OCI-LY1 (cell line): ENCODE measurements at regions not wholly inside any gene's neighbourhood (a gene's known extent, or its start where the extent isn't known, plus 50 kb on each side); places are given as distances from the start of the nearest gene placed in this dataset.

Experiments
- EZH2 ChIP-seq: fragments of 200-600 bp; sonication (generic), shearing (Covaris generic); IDR thresholded peaks from 2 replicates; pipeline ENCODE4 v1.8.0; 2017; ENCODE audit warnings: borderline replicate concordance, mixed run types, mild to moderate bottlenecking, antibody characterized with exemption, low read length, moderate library complexity, mixed read lengths
- TF ChIP-seq, protein P1 (sequence below): fragments of 200-600 bp; sonication (generic), shearing (Covaris generic); IDR thresholded peaks from 2 replicates; pipeline ENCODE4 v1.5.1; 2017; ENCODE audit warnings: mild to moderate bottlenecking, antibody characterized with exemption, low read length, moderate library complexity, mixed read lengths

DNA sequence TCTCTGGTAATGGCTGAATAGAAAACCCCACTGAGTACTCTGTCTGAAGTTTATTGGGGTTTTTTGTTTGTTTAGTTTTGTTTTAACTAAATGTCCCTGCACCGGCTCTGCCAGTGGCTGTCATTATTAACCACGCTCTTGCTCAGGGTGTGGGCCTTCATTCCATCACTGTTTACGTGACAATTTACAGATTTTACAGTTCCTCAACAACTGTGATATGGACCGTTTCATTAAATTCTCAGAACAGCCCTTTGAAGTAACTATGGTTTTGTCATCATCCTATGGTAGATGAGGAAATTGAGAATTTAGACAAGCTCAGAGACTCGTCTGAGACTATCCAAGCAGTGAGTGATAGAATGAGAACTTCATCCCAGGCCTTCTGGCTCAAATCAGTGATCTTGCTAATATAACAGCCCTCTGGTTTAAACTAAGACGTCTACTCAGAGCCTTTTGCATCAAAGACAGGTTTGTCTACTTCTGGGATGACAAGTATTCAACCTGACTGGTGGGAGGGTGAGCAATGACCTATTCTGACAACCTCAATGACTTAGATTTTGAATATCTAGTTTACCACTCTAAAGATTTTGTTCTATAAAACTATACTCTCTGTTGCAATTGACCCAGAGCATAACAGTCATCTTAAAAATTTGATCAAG lies 77.3 kb upstream of the MAP3K1 start:
- TF ChIP-seq, protein P1, sequence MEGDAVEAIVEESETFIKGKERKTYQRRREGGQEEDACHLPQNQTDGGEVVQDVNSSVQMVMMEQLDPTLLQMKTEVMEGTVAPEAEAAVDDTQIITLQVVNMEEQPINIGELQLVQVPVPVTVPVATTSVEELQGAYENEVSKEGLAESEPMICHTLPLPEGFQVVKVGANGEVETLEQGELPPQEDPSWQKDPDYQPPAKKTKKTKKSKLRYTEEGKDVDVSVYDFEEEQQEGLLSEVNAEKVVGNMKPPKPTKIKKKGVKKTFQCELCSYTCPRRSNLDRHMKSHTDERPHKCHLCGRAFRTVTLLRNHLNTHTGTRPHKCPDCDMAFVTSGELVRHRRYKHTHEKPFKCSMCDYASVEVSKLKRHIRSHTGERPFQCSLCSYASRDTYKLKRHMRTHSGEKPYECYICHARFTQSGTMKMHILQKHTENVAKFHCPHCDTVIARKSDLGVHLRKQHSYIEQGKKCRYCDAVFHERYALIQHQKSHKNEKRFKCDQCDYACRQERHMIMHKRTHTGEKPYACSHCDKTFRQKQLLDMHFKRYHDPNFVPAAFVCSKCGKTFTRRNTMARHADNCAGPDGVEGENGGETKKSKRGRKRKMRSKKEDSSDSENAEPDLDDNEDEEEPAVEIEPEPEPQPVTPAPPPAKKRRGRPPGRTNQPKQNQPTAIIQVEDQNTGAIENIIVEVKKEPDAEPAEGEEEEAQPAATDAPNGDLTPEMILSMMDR = no peak
- TF ChIP-seq EZH2 = no peak
